SW480 (cell line): ENCODE measurements at regions not wholly inside any gene's neighbourhood (a gene's known extent, or its start where the extent isn't known, plus 50 kb on each side); places are given as distances from the start of the nearest gene placed in this dataset.
"Not testable (repeated sequence)": the region's sequence is repeated elsewhere in the genome, so short reads cannot be mapped to it uniquely, and the experiment has no call there.

Experiments used
- DNase-seq: peaks from one replicate; pipeline ENCODE4 v3.0.0-alpha.2; 2016; ENCODE audit warnings: low spot score

DNA sequence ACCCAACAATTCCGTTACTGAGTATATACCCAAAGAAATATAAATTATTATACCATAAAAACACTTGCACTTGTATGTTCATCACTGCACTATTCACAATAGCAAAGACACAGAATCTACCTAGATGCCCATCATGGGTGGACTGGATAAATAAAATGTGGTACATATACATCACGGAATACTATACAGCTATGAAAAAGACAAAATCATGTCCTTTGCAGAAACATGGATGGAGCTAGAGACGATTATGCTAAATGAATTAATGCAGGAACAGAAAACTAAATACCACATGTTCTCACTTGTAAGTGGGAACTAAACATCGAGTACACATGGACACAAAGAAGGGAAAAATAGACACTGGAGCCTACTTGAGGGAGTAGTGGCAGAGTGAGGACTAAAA, 185.3 kb downstream of the PYDC2 start:
- DNase-seq = no peak

DNA sequence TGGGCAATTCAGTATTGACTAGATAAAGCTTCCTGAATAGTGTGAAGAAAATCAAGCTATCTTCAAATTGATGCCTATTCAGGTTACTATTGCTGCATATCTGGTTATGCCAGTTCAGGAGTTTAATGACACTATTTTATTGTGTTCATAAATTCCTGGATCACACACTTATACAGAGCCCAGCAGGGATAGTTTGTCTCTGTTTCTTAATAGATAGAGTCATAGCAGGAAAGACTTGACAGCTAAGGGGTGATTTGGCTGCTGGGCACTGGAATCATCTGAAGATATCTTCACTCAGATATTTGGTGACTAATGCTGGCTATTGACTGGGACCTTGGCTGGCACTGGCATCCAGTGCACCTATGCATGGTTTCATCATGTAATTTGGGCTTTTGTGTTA, 187.8 kb downstream of the PYDC2 start:
- no peak for DNase-seq

DNA sequence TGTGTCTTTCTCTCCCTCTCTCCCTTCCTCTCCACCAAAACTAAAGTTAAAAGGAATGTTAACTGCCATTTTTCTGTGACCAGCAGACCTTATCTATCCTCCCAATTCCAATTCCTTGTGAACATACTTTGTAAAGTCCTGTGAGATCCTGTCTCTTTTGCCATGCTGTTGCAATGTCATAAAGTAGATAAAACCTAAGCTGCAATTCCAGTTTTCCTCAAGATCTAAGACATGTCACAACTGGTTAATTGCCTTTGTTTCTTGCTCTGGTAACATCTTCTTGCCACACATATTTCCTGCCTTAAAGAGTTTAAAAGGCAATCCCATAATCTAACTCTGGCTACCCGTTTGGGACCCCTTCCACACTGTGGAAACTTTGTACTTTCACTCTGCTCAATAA, 188.7 kb downstream of the PYDC2 start:
- DNase-seq = no peak

DNA sequence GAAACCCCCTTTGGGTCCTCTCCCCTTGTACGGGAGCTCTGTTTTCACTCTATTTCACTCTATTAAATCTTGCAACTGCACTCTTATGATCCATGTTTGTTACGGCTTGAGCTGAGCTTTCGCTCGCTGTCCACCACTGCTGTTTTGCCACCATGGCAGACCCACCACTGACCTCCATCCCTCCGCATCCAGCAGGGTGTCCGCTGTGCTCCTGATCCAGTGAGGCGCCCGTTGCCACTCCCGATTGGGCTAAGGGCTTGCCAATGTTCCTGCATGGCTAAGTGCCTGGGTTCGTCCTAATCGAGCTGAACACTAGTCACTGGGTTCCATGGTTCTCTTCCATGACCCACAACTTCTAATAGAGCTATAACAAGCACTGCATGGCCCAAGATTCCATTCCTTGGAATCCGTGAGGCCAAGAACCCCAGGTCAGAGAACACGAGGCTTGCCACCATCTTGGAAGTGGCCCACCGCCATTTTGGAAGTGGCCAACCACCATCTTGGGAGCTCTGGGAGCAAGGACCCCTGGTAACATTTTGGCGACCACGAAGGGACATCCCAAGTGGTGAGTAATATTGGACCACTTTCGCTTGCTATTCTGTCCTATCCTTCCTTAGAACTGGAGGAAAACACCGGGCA, 197.9 kb downstream of the PYDC2 start:
- not testable (repeated sequence) for DNase-seq

DNA sequence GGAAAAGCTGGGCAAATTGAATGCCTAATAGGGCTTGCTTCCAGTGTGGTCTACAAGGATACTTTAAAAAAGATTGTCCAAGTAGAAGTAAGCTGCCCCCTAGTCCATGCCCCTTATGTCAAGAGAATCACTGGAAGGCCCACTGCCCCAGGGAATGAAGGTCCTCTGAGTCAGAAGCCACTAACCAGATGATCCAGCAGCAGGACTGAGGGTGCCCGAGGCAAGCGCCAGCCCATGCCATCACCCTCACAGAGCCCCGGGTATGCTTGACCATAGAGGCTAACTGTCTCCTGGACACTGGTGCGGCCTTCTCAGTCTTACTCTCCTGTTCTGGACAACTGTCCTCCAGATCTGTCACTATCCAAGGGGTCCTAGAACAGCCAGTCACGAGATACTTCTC, 201.2 kb downstream of the PYDC2 start:
- DNase-seq = not testable (repeated sequence)

DNA sequence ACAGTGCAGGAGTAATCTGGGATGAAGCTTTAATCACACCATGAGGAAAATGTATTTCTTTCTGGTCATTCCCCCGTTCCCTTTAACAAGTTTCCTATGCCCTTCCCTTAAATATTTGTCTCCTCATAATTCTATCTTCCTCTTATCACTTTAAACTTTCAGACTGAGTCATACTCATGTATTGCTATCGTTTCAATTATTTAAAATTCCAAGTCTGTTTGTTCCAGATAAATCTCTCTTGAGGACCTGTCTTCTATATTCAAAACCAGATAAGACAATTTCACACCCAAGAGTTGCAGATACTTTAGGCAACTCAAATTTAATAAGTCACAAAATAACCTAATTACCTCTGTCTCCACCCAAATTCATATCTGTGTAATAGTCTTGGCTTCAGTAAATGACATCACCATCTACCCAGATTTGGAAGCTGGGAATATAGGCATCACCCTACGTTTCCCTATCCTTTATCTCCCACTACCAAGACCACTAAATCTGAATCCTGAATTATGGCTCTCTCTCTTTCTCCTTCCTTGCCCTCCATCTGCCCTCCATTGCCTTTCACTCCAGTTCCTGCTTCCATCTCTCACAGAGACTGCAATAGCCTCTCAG, 220.1 kb downstream of the PYDC2 start:
- no peak for DNase-seq

DNA sequence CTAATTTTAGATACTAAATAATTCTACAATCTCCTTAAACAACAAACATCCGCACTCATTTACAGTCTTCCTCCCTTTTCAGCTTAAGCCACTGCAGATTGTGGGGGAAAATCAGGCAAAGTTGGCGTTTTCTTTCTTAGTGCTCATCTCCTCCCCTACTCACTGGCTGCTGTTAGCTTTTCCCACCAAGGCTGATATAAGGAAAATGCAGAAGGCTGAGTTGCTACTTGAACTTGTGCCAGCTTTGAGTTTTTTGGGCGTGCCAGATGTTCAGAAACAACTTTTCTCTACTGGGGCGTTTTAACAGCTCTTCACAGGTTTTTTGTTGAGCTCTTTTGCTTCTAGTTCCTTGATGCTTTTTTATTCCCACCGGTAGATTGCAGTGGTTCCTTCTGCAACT, 222.0 kb downstream of the PYDC2 start:
- DNase-seq = no peak

DNA sequence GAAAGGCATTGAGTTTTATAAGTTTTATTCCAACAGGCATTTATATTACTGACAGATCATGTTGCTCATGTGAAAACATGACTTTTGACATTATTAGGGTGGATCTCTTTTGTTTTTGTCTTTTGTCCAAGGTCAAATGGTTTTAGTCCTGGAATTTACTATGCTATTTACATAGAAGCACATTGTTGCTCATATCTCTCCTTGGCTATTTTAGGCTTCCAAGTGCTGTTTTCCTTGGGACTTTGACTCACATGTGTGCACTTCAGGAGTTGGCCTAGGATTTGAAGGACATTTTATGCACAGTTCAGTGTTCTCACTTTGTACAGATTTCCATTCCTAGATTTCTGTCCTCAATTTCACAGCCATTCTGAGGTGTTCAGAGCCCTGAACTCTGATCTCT, 225.7 kb downstream of the PYDC2 start:
- no peak for DNase-seq

DNA sequence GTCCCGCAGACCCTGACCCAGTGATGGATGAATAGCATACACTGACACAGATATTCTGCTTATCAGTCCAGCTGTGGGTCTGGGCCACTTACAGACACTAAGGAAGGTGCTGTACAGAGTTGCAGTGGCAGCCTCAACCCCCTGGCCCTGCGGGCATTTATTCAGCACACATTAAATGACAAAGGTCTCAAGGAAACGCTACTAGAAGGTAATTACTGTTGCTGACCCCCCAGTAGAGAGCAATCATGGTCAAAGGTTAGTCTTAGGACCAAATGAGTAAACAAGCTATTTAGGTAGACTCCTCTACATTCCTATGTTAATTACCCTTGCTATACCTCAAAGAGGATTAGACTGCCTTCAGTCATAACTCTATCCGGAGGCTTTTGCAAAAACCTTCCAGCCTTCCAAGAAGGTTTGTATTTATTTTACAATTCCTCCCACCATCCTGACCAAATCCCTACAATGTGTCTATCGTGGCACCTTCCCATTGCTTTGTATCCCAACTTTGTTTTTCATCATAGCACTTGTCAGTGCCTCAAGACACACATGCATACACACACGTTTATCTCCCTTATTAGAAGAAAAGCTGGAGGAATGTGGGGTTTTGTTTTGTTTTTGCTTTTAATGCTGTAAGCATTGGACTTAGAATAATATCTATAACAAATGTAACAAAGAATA, 227.9 kb downstream of the PYDC2 start:
- DNase-seq = no peak

DNA sequence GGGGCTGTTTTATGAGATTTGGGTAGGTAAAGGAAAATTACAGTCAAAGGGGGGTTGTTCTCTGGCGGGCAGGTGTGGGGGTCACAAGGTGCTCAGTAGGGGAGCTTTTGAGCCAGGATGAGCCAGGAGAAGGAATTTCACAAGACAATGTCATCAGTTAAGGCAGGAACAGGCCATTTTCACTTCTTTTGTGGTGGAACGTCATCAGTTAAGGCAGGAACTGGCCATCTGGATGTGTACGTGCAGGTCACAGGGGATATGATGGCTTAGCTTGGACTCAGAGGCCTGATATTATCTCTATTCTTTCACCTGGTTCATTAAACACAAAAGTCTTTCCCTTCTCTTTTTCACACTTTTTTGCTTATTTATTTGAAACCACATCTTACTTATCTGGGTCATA, 230.2 kb downstream of the PYDC2 start:
- DNase-seq = not testable (repeated sequence)

DNA sequence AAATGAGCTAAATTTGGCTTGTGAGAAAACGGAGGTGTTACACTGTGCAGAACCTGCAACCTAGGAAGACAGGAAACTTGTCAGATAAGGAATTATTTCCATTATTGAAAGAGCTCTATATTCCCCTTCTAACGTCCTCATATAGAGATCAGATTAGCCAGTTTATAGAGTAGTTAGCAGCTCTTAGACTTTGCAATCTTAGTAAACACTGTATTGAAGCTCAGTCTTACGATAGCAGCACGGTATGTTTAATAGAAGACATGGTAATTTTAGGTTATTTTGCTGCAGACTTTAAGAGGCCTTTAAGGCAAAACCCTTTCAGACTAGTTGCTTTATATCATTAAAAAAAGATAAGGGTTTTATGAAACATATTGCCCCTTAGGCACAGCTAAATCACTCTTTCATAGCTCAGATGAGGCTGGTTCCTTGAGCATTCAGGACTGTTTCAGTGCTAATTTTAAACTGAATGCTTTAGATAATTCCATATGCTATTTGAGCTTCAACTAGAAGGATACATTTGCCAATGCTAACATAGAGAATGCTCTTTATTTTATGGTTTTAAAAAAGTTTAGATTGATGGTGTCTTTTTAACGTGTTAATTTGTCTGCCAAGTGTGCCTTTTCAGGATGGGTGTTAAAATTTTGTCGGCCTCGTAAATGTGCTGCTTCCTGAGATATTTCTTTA, 234.3 kb downstream of the PYDC2 start:
- no peak for DNase-seq

DNA sequence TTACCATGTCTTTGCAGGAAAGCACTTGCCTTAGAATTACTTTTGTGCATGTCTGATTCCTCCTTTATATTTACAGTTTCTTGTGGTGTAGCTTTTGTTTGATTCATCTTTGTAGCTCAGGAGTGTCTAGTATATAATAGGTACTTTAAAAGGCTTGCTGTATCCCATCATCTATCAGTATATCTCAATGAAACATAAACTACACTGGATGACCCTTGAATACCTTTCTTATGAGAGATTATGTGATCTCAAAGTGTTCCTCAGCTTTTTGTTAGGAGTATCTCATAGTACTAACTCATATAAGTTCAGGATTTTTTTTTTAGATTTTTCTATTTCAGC, 234.8 kb downstream of the PYDC2 start:
- no peak for DNase-seq

DNA sequence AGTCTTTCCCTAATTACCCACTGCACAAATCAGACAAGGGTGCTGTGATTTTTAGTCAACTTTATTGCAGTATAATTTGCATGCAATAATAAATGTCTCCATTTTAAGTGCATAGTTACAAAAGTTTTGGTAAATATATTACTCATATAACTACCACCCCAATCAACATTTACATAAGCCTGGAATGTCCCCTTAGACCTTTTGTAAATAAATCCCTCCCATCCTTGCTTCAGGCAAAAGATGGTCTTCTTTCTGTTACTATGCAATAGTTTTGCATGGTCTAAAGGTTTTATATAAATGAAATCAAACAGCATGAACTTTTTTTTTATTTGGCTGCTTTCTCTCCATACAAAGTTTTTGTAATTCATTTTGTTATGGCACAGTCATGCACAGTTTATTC, 235.4 kb downstream of the PYDC2 start:
- DNase-seq = no peak

DNA sequence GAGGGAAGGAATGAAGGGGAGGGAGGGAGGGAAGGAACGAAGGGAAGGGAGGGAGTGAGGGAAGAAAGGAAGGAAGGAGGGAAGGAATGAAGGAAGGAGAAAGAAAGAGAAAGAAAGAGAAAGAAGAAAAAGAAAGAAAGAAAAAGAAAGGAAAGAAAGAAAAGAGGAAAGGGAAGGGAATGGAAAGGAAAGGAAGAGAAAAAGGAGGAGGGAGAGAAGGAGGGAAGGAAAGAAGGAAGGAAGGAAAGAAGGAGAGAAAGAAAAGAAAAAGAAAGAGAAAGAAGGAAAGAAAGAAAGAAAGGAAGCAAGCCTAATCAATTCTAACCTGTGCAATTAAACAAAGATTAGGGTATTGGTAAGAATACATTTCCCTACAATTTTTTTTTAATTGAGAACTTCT, 238.6 kb downstream of the PYDC2 start:
- no peak for DNase-seq

DNA sequence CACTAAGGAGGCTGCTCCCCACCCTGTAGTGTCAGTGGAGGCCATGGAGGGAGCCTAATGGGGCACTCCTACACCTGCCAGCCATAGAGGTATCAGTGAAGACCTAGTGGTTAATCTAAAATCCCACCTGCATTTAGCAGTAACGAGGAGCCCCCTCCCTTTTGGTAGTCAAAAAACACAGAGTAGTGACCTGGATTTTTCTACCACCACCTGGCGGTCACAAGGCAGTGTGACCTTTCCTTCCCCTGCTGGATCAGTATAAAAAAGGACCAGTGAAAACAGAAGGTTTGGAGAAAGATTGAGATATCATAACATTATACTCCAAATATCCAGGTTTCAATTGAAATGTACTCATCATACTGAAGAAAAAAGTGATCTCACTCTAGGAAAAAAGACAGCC, 241.2 kb downstream of the PYDC2 start:
- DNase-seq = no peak

DNA sequence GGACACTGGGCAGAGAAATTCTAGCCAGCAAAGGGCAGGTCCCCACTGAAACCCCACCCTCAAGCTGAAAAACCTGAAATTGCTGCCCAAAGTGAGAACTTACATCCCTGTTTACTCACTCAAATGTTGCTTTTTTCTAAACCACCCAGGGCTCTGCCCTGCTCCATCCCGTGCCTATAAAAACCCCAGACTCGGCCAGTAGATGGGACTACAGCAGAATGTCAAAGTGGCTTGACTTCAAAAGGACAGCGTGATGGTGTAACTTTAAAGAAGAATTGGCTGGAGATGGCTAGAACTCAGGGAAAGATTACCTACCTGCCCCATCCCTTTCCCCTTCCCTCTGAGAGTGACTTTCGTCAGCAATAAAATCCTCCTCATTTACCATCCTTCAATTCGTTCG, 246.9 kb downstream of the PYDC2 start:
- DNase-seq = no peak

DNA sequence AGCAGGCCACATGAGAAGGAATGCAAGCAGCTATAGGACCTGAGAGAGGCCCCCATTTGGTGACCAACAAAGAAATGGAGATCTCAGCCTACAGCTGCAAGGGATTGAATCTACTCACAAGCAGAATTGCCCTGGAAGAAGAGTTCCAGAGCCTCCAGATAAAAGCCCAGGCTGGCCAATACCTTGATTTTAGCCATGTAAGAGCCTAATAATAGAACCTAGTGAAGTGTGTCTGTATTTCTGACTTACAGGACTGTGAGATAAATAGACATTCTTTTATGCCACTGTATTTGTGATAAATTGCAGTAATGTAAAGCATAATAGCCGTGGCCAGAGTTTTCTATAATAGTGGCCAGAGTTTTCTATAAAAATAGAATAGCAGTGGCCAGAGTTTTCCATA, 254.6 kb downstream of the PYDC2 start:
- DNase-seq = no peak

DNA sequence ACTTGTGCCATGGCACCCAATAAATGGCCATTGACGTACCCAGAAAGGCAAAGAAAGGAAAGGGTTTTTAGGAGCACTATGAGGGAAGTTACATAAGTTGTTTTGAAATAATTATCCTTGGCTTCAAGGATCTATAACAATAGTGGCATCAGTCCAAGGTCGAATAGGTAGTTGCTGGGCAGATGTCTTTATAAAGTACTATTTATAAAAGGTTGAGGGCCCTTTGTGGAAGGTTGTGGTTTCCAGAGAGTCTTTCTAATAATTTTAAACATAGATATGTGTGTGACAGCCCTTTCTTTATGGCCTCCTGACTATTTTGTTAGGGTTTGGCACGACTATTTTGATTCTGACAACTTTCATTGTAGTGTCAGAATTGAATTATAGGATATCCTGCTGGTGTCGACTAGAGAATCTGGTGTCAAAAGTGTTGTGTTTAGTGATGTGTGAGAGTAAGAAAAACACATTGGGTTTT, 260.5 kb downstream of the PYDC2 start:
- no peak for DNase-seq

DNA sequence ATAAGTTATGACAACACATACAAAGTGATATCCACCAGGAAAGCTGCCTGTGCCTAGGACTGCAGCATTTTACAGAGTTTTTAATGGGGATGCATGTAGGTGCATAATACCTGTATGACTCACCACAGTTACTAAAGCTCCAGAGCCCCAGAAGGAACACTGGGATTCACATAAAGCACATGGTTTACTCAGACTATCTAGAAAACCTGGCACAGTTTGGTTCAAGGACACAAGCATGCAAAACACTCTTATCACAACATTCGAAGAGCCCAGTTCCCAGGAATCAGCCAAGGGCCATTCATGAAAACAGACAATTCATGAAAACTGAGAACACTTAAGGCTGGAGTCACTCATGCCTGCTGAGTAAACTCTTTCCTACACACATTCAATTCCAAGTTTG, 261.0 kb downstream of the PYDC2 start:
- DNase-seq = no peak

DNA sequence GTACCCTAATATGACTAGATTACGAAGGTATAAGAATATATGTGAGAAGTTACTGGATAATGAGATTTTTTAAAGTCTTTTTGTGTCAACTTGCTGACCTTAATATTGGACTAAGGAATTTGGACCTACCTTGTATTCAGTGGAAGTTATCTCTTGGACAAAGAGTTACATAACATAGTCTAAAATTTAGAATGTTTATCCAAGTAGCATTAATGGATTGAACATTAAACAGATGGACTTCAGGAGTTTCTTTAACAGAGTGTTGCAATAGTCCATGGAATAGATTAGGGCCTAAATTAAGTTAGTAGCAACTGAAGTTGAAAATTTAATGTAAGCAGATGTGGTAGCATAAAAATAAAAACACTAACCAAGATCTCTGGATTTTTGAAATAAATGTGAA, 266.4 kb downstream of the PYDC2 start:
- DNase-seq = no peak

DNA sequence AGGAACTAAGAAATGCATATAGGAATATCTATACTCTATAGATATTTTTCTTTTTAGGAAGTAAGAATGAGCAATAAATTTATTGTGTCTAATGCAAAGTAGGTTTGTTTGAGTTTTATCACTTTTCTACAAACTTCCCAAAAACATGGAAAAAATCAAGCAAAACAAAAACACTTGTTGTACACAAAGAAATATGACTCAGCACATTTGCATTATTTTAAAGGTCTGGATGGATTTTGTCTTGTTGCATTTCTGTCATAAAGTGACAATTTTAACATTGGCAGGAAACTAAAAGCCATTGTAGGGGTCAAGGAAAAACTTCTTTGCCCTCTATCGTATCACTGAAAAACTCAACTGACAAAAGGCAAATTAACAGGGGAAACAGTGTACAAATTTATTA, 267.2 kb downstream of the PYDC2 start:
- DNase-seq = no peak

DNA sequence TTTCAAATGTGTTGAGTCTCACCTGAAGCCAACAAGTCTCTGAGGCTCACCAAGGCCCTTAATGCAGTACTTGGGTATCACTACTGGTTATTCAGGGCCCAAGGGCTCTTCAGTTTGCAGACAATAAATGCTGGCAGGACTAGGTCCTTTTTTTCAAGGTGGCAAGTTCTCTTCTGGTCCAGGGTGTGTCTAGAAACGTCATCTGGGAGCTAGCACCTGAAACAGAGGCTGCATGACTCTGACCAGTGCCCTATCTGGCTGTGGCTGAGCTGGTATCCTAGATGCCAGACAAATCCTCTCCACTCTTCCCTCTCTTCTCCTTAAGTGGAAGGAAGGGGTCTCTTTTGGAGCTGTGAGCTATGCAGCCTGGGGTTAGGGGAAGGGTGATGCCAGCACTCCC, 276.8 kb downstream of the PYDC2 start:
- no peak for DNase-seq

DNA sequence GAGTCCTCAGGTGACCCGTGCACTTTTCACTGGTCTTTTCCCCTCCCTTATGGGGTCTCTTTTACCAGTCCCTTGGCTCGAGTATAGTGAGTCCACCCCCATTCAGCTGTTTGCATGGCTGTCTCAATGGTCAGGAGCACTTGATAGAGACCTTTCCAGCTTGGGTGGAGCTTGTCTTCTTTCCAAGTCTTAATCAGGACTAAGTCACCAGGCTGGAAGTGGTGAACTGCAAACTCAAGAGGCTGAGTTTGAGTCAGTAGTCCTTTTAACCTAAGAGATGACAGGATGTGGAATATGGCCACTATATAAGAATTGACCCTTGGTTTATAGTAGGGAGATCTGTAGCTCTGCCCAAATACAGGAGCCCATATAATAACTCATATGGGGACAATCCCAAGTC, 279.7 kb downstream of the PYDC2 start:
- no peak for DNase-seq
